Transverse colon (tissue), 3 donors: ENCODE measurements at regions not wholly inside any gene's neighbourhood (a gene's known extent, or its start where the extent isn't known, plus 50 kb on each side); places are given as distances from the start of the nearest gene placed in this dataset.

ENCODE experiments used
- POLR2A ChIP-seq: fragments of 450-650 bp; IDR thresholded peaks from one replicate; pipeline ENCODE4 v1.6.1; 2016; ENCODE audit warnings: antibody characterized with exemption, mild to moderate bottlenecking, moderate library complexity
- TF ChIP-seq, protein P1 (sequence below), 5 experiments: fragments of 200-600 bp in 3 of 5; fragments of 450-650 bp in 2 of 5; sonication (generic) in 3 of 5; IDR thresholded peaks; 1 replicate in 2 of 5; 2 replicates in 3 of 5; pipeline ENCODE4 v1.5.1; 2016 to 2017; ENCODE audit warnings: antibody characterized with exemption in 5 of 5, inconsistent platforms in 3 of 5, mild to moderate bottlenecking in 2 of 5, moderate library complexity in 1 of 5

DNA sequence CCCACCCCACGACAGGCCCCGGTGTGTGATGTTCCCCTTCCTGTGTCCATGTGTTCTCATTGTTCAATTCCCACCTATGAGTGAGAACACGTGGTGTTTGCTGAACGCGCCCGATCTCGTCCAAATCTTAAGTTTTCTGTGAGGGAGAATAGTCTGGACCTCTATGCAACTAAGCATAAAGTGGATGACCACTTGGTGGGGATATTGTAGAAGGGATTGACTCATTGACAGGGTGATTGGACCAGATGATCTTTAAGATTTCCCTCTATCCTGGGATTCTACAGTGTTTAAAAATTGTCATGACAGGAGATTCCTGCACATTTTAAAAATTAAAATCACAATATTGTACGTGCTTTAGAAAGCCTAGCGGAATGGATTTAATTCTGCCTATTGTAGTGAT, 141.3 kb downstream of the TRMT11 start:
- TF ChIP-seq, protein P1, sequence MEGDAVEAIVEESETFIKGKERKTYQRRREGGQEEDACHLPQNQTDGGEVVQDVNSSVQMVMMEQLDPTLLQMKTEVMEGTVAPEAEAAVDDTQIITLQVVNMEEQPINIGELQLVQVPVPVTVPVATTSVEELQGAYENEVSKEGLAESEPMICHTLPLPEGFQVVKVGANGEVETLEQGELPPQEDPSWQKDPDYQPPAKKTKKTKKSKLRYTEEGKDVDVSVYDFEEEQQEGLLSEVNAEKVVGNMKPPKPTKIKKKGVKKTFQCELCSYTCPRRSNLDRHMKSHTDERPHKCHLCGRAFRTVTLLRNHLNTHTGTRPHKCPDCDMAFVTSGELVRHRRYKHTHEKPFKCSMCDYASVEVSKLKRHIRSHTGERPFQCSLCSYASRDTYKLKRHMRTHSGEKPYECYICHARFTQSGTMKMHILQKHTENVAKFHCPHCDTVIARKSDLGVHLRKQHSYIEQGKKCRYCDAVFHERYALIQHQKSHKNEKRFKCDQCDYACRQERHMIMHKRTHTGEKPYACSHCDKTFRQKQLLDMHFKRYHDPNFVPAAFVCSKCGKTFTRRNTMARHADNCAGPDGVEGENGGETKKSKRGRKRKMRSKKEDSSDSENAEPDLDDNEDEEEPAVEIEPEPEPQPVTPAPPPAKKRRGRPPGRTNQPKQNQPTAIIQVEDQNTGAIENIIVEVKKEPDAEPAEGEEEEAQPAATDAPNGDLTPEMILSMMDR (IDR thresholded peaks at IDR 0.05): no peak
- TF ChIP-seq POLR2A: no peak
